GM12892 (cell line): ENCODE measurements at regions not wholly inside any gene's neighbourhood (a gene's known extent, or its start where the extent isn't known, plus 50 kb on each side); places are given as distances from the start of the nearest gene placed in this dataset.

ENCODE experiments used
- POLR2AphosphoS5 ChIP-seq: IDR thresholded peaks from 2 replicates; pipeline ENCODE4 v1.6.1; 2011; ENCODE audit warnings: low read depth, low read length, control low read depth
- TAF1 ChIP-seq: IDR thresholded peaks from 2 replicates; pipeline ENCODE4 v1.6.1; 2011; ENCODE audit warnings: low read depth, mild to moderate bottlenecking, control low read depth, low read length, borderline replicate concordance

GRCh38 chr4:169807934-169808509 is 50.3 kb upstream of the HPF1 start:
- TF ChIP-seq POLR2AphosphoS5 (no peak), TAF1 (no peak)
